NCI-H128 (cell line): ENCODE measurements at regions not wholly inside any gene's neighbourhood (a gene's known extent, or its start where the extent isn't known, plus 50 kb on each side); places are given as distances from the start of the nearest gene placed in this dataset.
"Not testable (repeated sequence)": the region's sequence is repeated elsewhere in the genome, so short reads cannot be mapped to it uniquely, and the experiment has no call there.

ENCODE experiments used
- DNase-seq: peaks from one replicate; lab custom pipeline; 2025; ENCODE audit not compliant: unreplicated experiment; lab: John Stamatoyannopoulos, UW

DNA sequence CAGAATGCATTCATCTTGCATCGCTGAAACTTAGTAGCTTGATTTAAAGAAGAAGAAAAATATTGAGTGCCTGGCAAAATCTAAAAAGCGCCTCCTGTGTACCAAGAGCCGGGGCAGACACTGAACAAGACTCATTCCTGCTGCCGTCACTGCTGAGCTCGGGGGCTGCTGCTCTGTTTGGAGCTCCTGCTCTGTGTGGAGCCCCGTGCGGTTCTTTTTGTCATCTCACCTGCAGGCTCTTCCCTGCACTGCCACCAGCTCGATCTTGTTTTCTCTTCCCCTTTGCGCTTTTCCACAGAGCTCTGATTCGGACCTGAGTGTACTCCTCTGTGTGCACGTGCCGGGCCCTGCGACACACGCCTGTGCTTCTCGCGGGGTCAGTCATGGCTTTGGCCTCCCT lies 462.1 kb upstream of the DPP6 start:
- no peak for DNase-seq

DNA sequence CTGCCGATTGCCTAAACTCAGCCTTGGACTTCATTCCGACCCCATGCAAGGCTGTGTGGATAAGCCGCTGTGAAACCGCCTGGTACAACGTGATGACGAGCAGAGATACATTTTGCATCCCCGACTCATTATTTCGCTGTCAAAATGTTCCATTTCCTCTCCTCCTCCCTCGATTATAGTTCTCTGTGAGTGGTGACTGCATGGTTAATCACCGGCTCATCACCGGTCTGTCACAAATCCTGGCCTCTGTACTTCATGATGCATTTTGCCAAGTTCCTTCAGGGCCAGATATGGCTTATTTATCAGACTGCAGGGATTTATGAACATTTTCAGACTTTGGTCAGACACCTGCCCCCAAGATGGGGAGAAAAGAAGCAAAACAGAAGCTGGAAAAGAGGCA lies 461.6 kb upstream of the DPP6 start:
- DNase-seq: no peak

DNA sequence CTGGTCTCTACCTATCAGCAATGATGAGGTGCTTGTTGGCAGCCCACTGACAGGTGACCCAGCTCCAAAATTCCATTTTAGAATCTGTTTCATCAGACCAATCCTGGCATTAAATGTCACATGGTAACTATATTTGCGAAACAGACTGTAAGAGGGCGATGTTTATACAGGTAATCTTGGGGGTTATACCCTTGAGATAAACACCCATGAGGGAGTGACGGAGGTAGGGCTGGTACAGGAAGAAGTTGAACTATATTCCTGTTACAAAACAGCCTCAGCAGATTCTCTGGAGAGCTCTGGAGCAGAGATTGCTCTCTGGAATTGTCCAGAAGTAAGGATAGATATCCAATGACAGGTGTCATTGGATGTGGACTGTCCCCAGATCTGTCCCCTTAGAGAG lies 444.8 kb upstream of the DPP6 start:
- no peak for DNase-seq

DNA sequence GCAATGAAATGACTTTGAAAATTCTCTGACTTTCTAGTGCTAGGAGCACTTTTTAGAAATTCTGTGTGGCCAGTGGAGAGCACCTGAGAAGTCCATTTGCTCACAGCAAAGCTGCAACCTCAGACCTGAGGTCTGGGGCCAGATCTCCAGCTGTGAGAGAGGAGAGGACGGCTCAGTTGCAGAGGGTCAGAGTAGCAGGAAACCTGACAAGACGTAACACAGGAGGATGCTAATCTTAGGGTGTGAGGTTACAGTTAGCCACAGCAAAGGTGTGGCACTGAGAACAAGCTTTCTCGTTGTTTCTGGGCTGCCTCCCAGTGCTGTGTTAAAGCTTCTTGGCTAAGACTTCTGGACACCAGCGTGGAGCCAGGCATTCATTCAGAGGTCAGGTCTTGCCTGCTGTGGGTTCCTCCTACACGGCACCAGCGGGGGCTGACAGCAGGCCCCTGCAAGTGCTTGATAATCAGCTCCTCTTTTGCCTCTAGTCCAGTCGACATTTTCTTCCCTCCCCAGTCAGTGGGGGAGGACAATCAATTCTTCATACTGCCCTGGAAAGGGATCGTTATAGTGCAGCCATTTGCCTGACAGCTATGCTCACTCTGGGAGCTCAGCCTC lies 435.4 kb upstream of the DPP6 start:
- no peak for DNase-seq

DNA sequence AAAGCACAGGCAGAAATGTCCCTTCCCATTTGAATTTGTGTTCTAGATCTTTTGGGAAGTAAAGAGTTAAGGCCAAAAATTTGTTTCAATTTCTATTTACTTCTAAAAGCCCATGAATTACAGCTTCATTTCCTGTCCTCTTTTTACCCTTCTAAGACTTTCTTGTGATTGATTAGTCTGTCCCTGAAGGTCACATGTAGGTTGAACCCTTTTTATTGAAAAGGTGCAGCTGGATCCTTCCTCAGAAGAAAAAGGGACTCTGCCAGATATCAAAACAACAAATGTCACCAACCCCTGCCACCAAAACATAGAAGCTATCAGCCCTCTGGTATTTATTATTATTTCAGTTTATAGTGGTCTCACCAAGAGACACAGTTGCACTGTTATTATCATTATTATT lies 424.9 kb upstream of the DPP6 start:
- DNase-seq: no peak

DNA sequence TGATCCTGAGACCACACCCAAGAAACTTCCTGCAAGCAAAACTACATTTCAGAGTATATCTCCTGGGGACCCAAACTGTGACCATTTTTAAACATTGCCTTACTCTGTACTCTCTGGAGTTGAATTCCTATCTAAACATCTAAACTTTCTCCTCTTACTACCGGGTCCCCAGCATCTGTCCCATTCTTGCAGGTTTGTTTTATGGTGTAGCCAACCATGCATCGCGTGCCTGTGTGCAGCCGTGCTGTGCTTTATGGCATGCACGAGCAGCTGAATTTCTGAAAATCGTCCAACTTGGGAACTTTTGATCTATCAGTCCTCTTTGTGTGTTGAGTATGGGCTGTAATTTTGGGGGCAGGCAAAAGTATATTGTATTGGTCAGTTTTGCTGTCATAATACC lies 423.8 kb upstream of the DPP6 start:
- no peak for DNase-seq

DNA sequence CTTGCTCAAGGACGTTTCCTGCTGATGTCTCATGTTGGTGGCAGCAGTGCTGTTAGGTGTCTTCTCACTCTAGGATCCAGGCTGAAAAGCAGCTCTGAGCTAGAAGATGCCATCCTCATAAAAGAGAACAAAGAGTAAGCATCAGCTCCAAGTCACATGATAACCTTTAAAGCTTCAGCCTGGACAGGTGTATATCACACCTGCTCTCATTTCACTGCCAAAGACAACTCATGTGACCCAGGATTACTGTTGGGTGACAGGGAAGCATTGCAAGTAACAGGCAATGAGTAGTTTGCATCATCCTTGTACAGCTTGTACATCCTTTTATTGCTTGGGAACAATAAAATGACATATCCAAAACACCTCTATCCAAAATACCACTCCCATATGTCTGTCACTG lies 423.4 kb upstream of the DPP6 start:
- DNase-seq: no peak

DNA sequence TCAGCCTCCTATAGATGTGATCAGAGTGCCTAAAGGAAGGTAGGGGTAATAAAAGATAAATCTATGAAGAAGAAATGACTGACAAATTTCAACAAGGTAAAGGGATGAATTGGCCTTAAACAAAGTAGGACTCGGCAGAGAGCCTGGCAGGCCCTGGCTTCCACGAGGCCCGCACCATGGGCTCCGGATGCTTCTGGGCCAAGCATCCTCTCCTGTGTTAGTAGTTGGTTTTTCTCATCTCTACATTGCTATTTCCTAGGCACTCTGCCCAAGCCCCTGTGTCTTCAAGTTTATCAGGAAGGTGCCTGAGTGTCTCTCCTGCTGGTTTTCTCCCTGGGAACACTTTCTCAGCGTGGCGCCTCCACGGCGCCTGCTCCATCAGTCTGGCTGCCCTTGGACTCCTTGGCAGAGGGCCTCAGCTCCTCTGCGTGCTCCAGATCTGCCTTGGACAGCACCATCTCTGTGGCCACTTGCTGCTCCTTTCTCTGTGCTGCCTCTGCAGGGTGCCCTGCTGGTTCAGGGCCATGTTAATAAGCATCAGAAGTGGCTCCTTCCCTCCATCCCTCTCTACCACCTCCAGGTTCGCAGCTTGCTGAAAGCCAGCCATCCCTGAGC lies 413.3 kb upstream of the DPP6 start:
- no peak for DNase-seq

DNA sequence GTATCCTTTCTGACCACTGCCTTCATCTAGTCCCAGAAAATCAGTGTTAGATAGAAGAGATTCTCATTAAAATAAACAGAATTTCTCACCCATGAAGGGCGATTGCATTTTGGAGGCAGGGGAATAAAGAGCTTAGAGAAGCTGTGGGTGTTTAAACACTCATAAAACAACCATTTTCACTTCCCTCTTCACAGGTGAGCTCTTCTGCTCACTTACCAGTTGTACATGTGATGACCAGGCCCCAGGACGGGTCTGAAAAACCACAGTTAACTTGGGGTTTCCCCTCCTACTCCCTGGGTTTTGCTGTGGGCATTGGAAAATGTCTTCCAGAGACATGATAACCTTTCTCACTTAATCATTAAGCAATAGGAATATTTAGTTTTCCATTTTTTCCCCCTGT lies 411.6 kb upstream of the DPP6 start:
- no peak for DNase-seq

DNA sequence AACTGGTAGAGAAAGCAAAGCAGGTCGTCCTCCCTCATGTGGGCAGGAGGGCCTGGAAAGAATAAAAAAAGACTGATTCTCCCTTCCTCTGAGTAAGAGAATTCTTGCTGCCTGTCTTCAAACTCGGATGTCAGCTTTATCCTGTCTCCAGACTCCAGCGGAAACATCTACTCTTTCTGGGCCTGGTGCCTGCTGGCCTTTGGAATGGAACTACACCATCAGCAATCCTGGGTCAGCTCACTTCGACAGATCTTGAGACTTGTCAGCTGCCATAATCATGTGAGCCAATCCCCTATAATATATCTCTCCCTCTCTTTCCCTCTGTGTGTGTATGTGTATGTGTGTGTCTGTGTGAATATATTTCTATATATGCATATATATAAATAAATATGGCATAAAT lies 411.0 kb upstream of the DPP6 start:
- no peak for DNase-seq

DNA sequence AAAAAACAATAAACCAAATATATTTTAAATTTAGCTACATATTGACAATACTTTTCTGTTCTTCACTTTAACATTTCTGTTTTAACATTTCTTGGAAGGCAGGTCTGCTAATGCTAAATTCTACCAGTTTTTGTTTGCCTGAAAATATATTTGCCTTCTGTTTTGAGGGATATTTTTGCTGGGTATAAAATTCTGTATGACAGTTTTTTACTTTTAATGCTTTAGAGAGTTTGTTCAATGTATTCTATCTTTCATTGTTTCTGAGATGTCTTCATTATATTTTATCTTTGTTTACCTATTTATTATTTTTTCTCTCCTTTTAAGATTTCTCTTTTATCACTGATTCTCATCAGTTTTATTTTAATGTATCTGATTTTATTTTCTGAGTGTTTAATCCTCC lies 409.2 kb upstream of the DPP6 start:
- DNase-seq: no peak

DNA sequence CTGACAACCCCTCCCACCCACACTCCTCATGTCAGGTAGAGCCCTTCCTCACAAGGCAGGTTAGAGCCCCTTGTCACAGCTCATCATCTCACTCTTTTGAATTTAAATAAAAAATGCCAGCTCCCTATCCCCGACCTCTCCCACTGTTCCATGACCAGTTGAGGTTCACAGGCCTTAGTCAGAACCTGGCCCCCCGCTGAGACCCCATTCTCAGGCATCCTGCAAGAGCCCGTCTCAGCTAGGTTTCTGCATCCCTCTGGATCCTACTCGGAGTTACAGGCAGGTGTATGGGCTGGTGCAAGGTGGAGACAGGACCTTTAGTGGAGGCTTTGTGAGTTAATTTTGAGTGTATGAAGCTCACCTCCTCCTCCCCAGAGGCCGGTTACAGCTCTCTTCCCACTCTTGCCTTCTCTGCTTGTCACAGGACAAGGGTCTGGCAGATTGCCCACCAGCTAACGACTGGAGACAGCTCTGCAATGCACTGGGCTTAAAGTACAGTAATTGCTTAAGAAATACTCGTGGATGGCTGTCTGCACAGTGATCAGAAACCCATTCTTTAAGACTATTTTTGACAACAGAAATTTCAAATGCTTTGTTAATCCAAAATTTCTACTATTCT lies 394.9 kb upstream of the DPP6 start:
- DNase-seq: no peak

DNA sequence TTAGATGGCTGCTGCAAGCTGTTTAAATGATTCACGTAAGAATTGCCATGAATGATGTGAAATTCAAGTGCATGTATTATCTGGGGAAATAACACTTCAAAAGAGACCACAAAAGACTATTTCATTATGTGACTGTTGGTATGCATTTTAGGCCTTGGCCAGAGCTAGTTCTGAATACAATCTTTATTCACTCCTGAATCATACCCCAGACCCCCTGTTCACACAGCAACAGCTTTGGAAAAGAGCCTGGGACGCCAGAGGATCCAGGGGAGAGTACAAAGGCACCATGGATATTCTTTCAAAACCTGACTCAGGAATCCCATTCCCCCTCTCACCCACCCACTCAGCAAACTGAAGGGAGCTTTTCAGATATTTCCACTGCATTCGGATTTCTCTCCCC lies 377.1 kb upstream of the DPP6 start:
- no peak for DNase-seq

DNA sequence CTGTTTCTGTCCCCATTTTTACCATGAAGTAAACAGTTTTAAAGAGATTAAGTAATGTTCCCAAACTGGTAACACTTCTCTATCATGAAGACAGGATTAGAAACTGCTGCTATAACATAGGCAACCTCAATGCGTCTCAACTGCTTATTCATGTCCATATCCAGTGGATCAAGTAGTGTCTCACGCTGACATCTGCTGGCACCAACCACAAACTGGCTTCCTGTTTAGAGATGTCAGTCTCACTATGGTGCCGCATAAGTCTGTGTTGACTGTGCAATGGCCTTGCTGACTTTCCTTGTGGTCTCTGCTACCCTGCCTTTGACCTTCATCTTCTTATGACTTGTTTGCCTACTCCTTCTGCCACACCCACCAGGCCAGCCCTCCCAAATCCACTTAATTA lies 369.6 kb upstream of the DPP6 start:
- no peak for DNase-seq

DNA sequence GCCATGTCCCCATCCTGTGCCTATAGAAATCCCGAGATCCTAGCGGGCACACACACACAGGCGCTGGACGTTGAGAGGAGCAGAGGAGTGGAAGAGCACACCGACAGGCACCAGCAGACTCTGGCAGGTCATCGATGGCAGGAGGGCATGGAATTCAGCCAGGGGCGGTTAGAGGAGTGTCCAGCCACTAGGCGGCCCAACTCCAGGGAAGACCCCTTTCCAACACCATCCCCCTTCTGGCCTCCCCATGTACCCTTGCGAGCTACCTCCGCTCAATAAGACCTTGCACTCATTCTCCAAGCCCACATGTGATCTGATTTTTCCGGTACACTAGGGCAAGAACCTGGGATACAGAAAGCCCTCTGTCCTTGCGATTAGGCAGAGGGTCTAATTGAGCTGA lies 356.0 kb upstream of the DPP6 start:
- no peak for DNase-seq

DNA sequence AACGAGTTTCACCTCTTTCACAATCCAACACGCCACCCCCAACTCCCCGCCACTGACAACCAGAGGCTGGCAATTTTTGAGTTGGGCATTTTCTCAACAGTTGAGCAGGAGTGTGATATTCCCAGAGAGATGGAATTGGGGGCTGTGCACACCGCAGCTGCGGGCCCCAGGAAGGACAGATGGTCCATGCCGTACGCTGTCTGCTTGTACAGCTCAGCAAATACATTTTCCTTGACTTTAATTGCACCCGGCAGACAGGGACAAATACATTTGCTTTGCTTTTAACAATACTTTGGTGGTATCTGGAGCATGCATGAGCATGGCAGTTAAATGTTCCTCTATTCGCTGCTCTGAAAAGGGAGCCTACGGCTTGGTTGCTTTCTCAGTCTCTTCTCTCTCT lies 354.2 kb upstream of the DPP6 start:
- DNase-seq: no peak

DNA sequence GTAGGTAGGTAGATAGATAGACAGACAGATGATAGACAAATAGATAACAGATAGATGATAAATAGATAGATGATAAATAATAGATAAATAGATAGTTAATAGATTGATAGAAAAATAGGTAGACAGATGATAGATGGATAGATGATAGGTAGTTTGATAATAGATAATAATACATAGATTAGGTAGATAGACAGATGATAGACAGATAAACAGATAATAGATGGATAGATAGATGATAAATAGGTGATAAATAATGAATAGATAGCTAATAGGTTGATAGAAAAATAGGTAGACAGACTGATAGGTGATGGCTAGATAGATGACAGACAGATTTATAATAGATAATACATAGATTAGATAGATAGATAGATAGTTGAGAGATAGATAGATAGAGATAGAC lies 350.5 kb upstream of the DPP6 start:
- DNase-seq: no peak

DNA sequence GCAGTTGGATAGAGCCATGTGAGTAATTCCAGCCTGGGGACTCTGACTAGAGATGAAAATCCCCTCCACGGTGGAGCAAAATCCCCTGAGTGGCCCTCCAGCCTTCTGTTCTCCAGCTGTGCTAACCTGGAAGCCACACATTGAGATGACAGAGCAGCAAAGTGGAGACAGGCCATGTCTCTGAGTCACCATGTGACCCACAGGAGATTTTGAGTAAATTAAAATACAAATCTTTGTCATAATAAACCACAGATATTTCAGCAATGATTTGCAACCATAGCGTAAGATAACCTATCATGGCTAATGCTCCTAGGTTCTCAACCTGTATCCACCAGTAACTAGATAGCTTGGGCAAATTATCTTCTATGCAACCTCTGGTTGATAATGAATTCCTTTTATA lies 328.3 kb upstream of the DPP6 start:
- DNase-seq: not testable (repeated sequence)

DNA sequence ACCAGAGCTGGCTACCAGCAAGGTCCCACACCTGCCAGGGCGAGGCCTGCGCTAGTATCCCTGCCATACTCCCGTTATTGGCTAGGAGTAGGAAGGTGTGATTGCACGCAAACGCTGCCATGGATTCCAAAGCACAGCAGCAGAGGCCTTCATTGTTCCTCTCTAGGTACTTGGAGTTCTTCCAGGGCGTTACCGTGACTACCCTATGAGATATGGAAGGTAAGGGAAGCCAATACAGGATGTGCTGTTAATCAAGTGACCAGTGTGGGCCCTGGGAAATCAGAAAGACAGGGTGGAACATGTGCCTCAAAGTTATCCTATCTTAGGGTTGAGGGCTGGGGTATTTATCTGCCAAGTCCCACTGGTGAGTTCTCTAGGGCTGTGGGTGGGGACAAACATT lies 320.7 kb upstream of the DPP6 start:
- not testable (repeated sequence) for DNase-seq

DNA sequence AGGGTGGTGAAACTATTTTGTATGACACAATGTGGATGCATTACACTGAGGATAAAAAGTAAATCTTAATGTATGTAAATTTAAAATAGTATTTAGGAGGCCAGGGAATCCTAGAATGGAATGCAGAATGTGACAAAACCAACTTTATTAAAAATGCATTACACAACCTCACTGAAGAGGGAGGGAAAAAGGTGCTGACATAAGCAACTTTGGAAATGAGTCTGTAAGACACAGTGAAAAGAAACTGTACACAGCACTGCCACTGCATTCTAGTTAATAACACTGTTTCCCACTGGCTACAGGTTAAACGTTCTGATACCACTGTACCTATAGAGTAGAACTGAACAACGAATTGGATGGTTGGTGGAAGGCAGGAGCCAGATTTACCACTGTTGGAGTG lies 308.8 kb upstream of the DPP6 start:
- not testable (repeated sequence) for DNase-seq

DNA sequence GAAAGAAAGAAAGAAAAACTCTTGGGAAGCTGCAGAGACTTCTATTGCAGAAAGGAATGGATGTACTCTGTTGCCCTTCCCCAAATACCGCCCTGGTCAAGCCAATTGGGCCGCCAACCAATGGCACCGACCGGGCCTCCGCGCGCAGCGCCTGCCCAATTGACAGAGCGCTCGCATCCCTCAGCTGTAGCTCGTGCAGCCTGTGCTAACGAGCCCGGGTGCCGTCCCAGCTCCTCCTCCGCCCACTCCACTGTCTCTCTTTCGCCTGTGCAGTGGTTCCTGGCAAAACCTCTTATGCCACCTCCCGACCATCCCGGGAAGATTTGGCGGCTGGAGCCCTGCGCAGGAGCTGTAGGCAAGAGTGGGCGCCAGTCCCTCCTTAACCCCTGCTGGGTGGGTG lies 304.2 kb upstream of the DPP6 start:
- DNase-seq: not testable (repeated sequence)

DNA sequence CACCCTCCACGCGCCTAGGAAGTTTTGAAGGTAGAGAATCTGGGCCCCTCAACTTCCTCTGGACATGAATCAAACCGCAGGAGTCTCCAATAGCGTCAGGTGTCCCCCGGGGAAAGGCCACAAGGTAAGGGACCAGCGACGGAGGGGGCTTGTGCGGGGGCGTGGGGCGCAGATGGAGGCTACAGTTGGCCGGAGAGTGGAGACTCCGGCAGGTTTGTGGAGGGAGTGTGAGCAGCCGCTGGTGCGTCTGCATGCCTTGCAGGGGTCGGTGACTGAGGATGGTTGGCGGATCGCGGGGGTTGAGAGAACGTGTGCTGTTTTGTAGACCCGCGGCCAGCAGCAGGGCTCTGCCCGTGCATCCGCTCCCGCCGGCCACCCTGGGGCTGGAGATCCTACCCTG lies 303.3 kb upstream of the DPP6 start:
- not testable (repeated sequence) for DNase-seq

DNA sequence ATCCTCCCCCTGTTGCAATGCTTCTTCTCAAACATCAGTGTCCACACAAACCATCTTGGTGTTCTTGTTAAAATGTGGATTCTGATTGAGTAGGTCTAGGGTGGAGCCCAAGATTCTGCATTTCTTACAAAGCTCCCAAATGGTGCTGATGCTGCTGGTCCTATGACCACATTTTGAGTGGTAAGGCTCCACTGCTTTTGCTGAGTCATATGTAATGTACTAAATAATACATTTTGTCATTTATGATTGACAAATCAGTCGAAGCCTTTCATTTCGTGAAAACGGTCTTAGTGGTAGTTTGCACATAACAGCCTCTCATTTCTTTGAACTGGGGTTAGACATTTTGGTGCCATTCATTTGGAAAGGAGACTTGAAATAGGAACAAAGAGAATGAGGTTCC lies 286.3 kb upstream of the DPP6 start:
- not testable (repeated sequence) for DNase-seq
